ENCODE measurements at regions not wholly inside any gene's neighbourhood (a gene's known extent, or its start where the extent isn't known, plus 50 kb on each side); places are given as distances from the start of the nearest gene placed in this dataset.
"Not testable (repeated sequence)": the region's sequence is repeated elsewhere in the genome, so short reads cannot be mapped to it uniquely, and the experiment has no call there.

DNA sequence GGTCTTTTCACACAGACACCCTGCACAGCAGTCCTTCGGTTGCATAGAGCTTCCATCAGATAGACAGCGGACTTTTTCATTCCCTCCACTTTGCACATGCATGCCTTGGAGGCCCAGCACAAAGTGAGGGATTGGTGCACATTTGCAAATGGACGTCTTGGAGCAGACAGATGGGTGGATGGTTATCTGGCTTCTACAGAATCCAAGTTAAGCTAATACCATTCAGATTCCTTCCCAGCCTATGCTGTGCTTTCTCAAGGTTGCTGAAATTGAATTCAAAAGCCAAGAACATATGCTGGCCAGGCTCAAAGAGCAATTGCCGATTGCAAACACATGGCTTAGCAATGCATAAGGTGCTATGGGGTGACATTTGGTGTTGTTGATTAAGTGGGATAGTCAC, 186.4 kb downstream of the VAPA start:
- no peak overlapping the region for H3K27ac ChIP-seq (ENCODE audit: low read length)
- H3K9me3 ChIP-seq (ENCODE audit: control insufficient read depth in 2 of 2, low read length in 2 of 2), result no peaks in the 10 kb centered on the region
- H3K36me3 ChIP-seq (ENCODE audit: control insufficient read depth in 2 of 2, insufficient read depth in 2 of 2, low read length in 2 of 2), result no peaks in the 10 kb centered on the region
- H3K9ac ChIP-seq (ENCODE audit: low read length in 2 of 2), result no peak overlapping the region
- no peaks in the 10 kb centered on the region for H3K27me3 ChIP-seq (ENCODE audit: control insufficient read depth in 1 of 2, insufficient read depth in 2 of 2, low read length in 2 of 2)
- no peak overlapping the region for H3K4me3 ChIP-seq (ENCODE audit: low read length in 2 of 2)
- H3K4me1 ChIP-seq (ENCODE audit: control insufficient read depth, insufficient read depth, low read length), result peaks cover 22% of the 10 kb centered on the region

DNA sequence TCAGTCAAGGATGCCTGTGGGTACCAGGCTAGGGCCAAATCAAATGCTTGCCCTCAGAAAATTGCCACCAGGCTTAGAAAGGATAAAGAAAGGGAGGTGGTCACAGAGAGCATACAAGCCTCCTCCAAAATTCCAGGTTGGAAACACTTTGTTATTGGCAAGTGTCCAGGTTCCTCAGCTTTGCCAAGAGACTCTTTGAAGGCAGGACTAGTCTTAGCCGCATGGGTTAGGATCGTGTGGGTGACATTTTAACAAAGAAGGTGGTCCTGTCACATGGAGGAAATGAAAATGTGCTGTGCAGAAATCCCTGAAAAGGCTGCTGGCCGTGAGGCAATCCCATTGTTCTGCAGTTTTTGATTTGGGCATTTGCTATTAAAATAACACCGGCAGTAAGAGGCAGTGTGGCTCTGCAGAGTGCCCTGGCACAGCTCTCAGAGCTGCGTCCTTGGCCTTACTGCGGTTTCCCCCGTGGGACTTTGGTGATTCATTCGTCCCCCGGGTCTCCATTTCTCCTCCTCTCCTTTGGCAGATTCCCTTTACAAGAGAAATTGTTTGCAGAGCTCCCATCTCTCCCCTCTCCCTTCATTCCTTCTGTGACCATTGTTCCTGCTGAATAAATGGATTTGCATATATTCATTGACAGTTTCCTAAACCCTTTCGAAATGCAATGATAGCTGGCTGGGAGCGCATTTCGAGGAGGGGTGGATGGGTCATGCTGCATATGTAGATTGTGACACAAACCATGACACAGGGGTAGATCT, 187.3 kb downstream of the VAPA start:
- Histone ChIP-seq H3K27me3 (ENCODE audit: control insufficient read depth in 1 of 2, insufficient read depth in 2 of 2, low read length in 2 of 2) (no peaks in the 10 kb centered on the region), H3K9ac (ENCODE audit: low read length in 2 of 2) (no peak overlapping the region), H3K4me1 (ENCODE audit: control insufficient read depth, insufficient read depth, low read length) (peaks cover 22% of the 10 kb centered on the region), H3K9me3 (ENCODE audit: control insufficient read depth in 2 of 2, low read length in 2 of 2) (no peaks in the 10 kb centered on the region), H3K4me3 (ENCODE audit: low read length in 2 of 2) (no peak overlapping the region), H3K27ac (ENCODE audit: low read length) (peak overlapping the region; percentile 11), H3K36me3 (ENCODE audit: control insufficient read depth in 2 of 2, insufficient read depth in 2 of 2, low read length in 2 of 2) (no peaks in the 10 kb centered on the region)

DNA sequence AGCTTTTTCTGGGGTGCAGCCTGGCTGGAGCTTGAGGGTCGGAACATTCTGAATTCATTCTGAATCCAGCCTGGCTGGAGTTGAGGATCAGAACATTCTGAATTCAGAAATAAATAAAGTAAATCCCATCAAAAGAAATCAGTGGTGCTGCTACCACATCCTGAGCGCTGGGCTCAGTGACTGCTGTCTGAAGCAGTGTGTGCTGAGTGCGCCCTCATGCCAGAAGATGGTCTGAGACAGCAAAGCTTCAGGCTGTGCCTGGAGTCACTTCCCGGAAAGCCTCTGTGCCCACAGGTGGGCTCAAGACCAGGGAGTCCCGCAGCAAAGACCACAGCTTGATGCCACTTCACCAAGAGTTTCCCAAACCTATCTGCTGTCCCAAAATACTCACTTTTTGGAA, 187.9 kb downstream of the VAPA start:
- H3K4me1 ChIP-seq (ENCODE audit: control insufficient read depth, insufficient read depth, low read length), result peaks cover 22% of the 10 kb centered on the region

DNA sequence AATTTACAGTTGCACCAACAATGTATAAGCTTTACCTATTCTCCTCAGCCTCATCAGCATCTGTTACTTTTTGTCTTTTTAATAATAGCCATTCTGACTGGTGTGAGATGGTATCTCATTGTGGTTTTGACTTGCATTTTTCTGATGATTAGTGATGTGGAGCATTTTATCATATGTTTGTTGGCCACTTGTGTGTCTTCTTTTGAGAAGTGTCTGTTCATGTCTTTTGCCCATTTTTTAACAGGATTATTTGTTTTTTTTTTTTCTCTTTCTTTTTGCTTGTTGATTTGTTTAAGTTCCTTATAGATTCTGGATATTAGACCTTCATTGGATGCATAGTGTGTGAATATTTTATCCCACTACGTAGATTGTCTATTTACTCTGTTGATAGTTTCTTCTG, 191.3 kb downstream of the VAPA start:
- peaks cover 20% of the 10 kb centered on the region for H3K4me1 ChIP-seq (ENCODE audit: control insufficient read depth, insufficient read depth, low read length)
- not testable (repeated sequence) for H3K4me3 ChIP-seq (ENCODE audit: low read length in 2 of 2); H3K27ac ChIP-seq (ENCODE audit: low read length); H3K36me3 ChIP-seq (ENCODE audit: control insufficient read depth in 2 of 2, insufficient read depth in 2 of 2, low read length in 2 of 2); H3K9ac ChIP-seq (ENCODE audit: low read length in 2 of 2); H3K9me3 ChIP-seq (ENCODE audit: control insufficient read depth in 2 of 2, low read length in 2 of 2); H3K27me3 ChIP-seq (ENCODE audit: control insufficient read depth in 1 of 2, insufficient read depth in 2 of 2, low read length in 2 of 2)

More for the DNA sequence above, 187.9 kb downstream of the VAPA start:
- no peak overlapping the region for H3K27ac ChIP-seq (ENCODE audit: low read length)
- H3K4me3 ChIP-seq (ENCODE audit: low read length in 2 of 2), result no peak overlapping the region
- no peaks in the 10 kb centered on the region for H3K36me3 ChIP-seq (ENCODE audit: control insufficient read depth in 2 of 2, insufficient read depth in 2 of 2, low read length in 2 of 2)
- H3K9ac ChIP-seq (ENCODE audit: low read length in 2 of 2), result no peak overlapping the region
- no peaks in the 10 kb centered on the region for H3K9me3 ChIP-seq (ENCODE audit: control insufficient read depth in 2 of 2, low read length in 2 of 2)
- H3K27me3 ChIP-seq (ENCODE audit: control insufficient read depth in 1 of 2, insufficient read depth in 2 of 2, low read length in 2 of 2), result no peaks in the 10 kb centered on the region

DNA sequence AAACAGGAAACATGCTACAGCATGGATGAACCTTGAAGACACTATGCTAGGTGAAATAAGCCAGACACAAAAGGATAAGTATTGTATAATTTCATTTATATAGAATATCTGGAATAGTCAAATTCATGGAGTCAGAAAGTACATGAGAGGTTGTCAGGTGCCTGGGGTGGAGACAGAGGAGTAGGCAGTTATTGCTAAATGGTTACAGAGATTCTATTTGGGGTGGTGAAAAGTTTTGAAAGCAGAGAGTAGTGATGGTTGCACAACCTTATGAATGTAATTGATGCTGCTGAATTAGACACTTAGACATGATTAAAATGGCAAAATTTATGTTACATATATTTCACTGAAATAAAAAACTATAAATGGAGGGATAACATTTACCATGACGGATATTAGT, 197.4 kb downstream of the VAPA start:
- no peaks in the 10 kb centered on the region for H3K27me3 ChIP-seq (ENCODE audit: control insufficient read depth in 1 of 2, insufficient read depth in 2 of 2, low read length in 2 of 2)
- H3K9me3 ChIP-seq (ENCODE audit: control insufficient read depth in 2 of 2, low read length in 2 of 2), result no peaks in the 10 kb centered on the region
- H3K36me3 ChIP-seq (ENCODE audit: control insufficient read depth in 2 of 2, insufficient read depth in 2 of 2, low read length in 2 of 2), result no peaks in the 10 kb centered on the region
- H3K4me1 ChIP-seq (ENCODE audit: control insufficient read depth, insufficient read depth, low read length), result peaks cover 3% of the 10 kb centered on the region
- H3K9ac ChIP-seq (ENCODE audit: low read length in 2 of 2), result no peak overlapping the region
- no peak overlapping the region for H3K27ac ChIP-seq (ENCODE audit: low read length)
- H3K4me3 ChIP-seq (ENCODE audit: low read length in 2 of 2), result no peak overlapping the region

DNA sequence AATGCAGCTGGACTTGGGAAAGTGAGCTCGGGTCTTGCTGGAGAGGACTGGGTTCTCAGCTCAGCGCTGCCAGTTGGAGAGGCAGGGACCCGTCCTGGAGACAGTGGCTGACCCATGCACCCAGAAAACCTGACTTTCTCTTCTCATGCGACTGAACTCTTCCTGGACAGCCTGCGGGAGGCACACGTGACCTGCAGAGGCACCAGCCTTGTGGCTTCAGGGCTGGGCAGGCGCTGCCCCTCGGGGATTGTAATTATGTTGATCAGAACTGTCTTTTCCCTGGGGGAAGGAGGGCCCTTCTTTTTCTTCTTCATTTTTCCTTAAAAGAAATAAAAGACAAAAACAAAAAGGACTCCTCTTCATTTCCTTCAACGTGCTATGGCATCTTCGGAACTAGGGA, 198.1 kb downstream of the VAPA start:
- Histone ChIP-seq H3K9me3 (ENCODE audit: control insufficient read depth in 2 of 2, low read length in 2 of 2) (no peaks in the 10 kb centered on the region), H3K4me3 (ENCODE audit: low read length in 2 of 2) (no peak overlapping the region), H3K4me1 (ENCODE audit: control insufficient read depth, insufficient read depth, low read length) (peaks cover 3% of the 10 kb centered on the region), H3K27me3 (ENCODE audit: control insufficient read depth in 1 of 2, insufficient read depth in 2 of 2, low read length in 2 of 2) (no peaks in the 10 kb centered on the region), H3K9ac (ENCODE audit: low read length in 2 of 2) (no peak overlapping the region), H3K27ac (ENCODE audit: low read length) (no peak overlapping the region), H3K36me3 (ENCODE audit: control insufficient read depth in 2 of 2, insufficient read depth in 2 of 2, low read length in 2 of 2) (no peaks in the 10 kb centered on the region)

DNA sequence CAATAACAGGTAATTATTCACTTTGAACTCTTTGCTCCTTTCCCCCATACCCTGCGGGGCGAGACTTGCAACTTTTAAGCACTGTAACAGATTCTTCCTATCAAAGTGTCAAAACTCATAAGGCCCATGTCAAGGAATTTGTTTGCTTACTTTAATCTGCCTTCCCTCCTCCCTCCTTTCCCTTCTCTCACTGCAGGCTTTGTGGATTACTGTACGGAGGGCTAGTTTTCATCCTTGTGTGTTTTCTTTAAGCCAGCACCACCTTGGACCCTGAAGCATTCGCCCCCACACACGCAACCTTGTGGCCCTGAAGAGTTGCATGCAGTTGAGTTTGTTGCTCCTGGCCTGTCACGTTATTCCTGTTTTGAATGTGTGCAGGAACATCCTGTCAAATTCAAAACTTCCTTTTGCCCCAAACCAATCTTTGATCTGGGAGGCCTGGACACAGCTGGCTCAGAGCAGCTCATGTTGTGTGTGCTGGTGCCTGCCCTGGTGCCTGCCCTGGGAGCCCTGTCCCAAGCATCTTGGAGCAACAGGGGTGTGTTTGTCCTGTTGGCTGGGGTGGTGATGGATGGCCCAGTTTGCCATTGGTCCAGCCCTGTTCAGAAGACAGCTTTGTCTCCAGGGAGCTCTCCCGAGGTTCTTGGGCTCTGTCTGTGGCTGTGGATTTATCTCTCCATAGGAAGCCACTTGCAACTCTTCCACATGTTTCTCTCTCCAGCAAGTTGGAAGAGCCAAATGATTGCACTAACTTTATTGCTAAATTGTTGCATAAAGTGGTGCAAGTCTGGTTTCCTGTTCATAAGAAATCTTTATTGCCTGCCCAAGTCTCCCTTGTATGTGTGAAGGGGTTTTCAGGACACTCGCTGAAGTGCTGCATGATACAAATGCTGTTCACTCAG, 199.6 kb downstream of the VAPA start:
- H3K4me1 ChIP-seq (ENCODE audit: control insufficient read depth, insufficient read depth, low read length), result peaks cover 3% of the 10 kb centered on the region
- H3K9ac ChIP-seq (ENCODE audit: low read length in 2 of 2), result no peak overlapping the region
- no peak overlapping the region for H3K27ac ChIP-seq (ENCODE audit: low read length)
- H3K4me3 ChIP-seq (ENCODE audit: low read length in 2 of 2), result no peak overlapping the region
- H3K27me3 ChIP-seq (ENCODE audit: control insufficient read depth in 1 of 2, insufficient read depth in 2 of 2, low read length in 2 of 2), result no peaks in the 10 kb centered on the region
- H3K9me3 ChIP-seq (ENCODE audit: control insufficient read depth in 2 of 2, low read length in 2 of 2), result no peaks in the 10 kb centered on the region
- no peaks in the 10 kb centered on the region for H3K36me3 ChIP-seq (ENCODE audit: control insufficient read depth in 2 of 2, insufficient read depth in 2 of 2, low read length in 2 of 2)

DNA sequence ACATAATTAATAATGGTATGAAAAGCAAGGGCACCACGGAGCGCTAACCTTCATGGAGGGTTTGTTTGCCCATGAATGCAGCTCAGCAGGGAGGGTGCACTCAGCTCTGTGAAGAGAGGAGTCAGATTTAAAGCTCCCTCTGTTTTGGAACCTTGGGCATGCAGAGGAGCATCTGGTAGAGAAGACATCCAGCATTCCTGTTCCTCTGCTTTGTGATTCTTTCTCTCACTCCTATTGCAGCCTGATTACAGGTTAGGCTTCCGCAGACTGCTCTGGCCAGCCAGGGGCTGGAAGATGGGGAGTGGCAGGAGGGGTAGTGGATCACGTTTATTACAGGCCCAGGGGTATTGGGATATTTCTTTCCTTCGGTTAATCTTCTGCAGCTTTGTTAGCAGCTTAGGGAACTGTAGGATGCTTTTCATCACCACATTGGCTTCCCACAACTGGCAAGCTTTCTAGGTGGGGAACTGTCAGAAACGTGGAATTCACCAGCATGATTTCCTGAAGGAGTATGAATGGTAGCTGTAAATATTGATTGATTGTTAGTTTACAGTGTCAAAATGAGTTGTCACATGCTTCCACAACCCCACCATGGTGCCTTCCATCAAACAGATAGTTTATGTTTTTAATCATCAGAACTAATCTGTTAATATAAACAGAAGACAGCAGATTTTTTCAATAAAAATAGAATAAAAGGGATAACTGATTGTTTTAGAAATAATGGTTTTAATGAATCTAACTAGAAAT, 201.1 kb downstream of the VAPA start:
- H3K27me3 ChIP-seq (ENCODE audit: control insufficient read depth in 1 of 2, insufficient read depth in 2 of 2, low read length in 2 of 2), result no peaks in the 10 kb centered on the region
- H3K9me3 ChIP-seq (ENCODE audit: control insufficient read depth in 2 of 2, low read length in 2 of 2), result no peaks in the 10 kb centered on the region
- H3K36me3 ChIP-seq (ENCODE audit: control insufficient read depth in 2 of 2, insufficient read depth in 2 of 2, low read length in 2 of 2), result no peaks in the 10 kb centered on the region
- no peak overlapping the region for H3K27ac ChIP-seq (ENCODE audit: low read length)
- H3K4me1 ChIP-seq (ENCODE audit: control insufficient read depth, insufficient read depth, low read length), result peaks cover 3% of the 10 kb centered on the region
- H3K4me3 ChIP-seq (ENCODE audit: low read length in 2 of 2), result no peak overlapping the region
- no peak overlapping the region for H3K9ac ChIP-seq (ENCODE audit: low read length in 2 of 2)

DNA sequence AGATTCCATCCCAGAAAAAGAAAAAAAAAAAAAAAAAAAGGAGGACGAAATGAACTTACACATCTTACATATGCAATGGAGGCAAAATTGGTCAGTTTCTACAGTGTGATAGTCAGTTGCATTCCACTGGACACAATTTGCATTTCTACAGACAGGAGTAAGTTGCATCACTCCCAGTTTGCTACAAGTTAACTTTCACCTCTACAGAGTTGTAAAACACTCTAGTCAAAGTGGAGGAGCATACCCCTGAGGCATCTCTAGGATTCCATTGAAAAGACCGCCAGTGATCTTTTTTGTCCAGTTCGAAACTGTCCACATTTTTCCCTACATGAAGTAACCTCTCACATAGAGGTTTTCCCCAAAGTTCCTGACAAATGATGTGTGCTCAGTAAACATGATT, 202.8 kb downstream of the VAPA start:
- Histone ChIP-seq H3K9me3 (ENCODE audit: control insufficient read depth in 2 of 2, low read length in 2 of 2) (no peaks in the 10 kb centered on the region), H3K4me1 (ENCODE audit: control insufficient read depth, insufficient read depth, low read length) (peaks cover 3% of the 10 kb centered on the region), H3K9ac (ENCODE audit: low read length in 2 of 2) (no peak overlapping the region)

DNA sequence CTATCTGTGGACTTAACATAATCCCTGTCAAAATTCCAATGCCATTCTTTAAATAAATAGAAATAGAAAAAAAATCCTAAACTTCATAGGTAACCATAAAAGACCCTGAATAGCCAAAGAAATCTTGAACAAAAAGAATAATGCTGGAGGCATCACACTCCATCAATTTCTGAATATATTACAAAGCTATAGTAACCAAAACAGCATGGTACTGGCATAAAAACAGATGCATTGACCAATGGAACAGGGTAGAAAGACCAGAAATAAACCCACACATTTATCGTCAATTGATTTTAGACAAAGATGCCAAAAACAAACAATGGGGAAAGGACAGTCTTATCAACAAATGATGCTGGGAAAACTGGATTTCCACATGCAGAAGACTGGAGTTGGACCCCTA, 205.7 kb downstream of the VAPA start:
- Histone ChIP-seq H3K27me3 (ENCODE audit: control insufficient read depth in 1 of 2, insufficient read depth in 2 of 2, low read length in 2 of 2) (no peaks in the 10 kb centered on the region), H3K9ac (ENCODE audit: low read length in 2 of 2) (no peak overlapping the region), H3K4me3 (ENCODE audit: low read length in 2 of 2) (no peak overlapping the region), H3K4me1 (ENCODE audit: control insufficient read depth, insufficient read depth, low read length) (peaks cover 14% of the 10 kb centered on the region), H3K27ac (ENCODE audit: low read length) (no peak overlapping the region), H3K9me3 (ENCODE audit: control insufficient read depth in 2 of 2, low read length in 2 of 2) (no peaks in the 10 kb centered on the region), H3K36me3 (ENCODE audit: control insufficient read depth in 2 of 2, insufficient read depth in 2 of 2, low read length in 2 of 2) (no peaks in the 10 kb centered on the region)

More for the DNA sequence above, 202.8 kb downstream of the VAPA start:
- H3K27me3 ChIP-seq (ENCODE audit: control insufficient read depth in 1 of 2, insufficient read depth in 2 of 2, low read length in 2 of 2), result no peaks in the 10 kb centered on the region
- no peaks in the 10 kb centered on the region for H3K36me3 ChIP-seq (ENCODE audit: control insufficient read depth in 2 of 2, insufficient read depth in 2 of 2, low read length in 2 of 2)
- H3K27ac ChIP-seq (ENCODE audit: low read length), result no peak overlapping the region
- no peak overlapping the region for H3K4me3 ChIP-seq (ENCODE audit: low read length in 2 of 2)

Data from stomach smooth muscle (tissue), 2 donors.